ENCODE measurements at regions not wholly inside any gene's neighbourhood (a gene's known extent, or its start where the extent isn't known, plus 50 kb on each side); places are given as distances from the start of the nearest gene placed in this dataset.
"Not testable (repeated sequence)": the region's sequence is repeated elsewhere in the genome, so short reads cannot be mapped to it uniquely, and the experiment has no call there.

GRCh38 chr2:95728878-95729596 lies 137.2 kb downstream of the TRIM43 start:
- DNase-seq = peak; percentile 67

- no peak for DNase-seq
These were observed 137.8 kb downstream of the TRIM43 start for GRCh38 chr2:95729597-95729955.

- no peak for DNase-seq
These were observed 139.0 kb downstream of the TRIM43 start for GRCh38 chr2:95730813-95731212.

- no peak for DNase-seq
These were observed 143.4 kb downstream of the TRIM43 start for GRCh38 chr2:95734976-95735890.

- DNase-seq = no peak
These were observed 146.5 kb downstream of the TRIM43 start for GRCh38 chr2:95738301-95738700.

GRCh38 chr2:95752126-95752525 lies 160.3 kb downstream of the TRIM43 start:
- not testable (repeated sequence) for DNase-seq

- DNase-seq = not testable (repeated sequence)
These were observed 162.0 kb downstream of the TRIM43 start for GRCh38 chr2:95753812-95754211.

- DNase-seq = not testable (repeated sequence)
These were observed 162.4 kb downstream of the TRIM43 start for GRCh38 chr2:95754213-95754612.

GRCh38 chr2:95754819-95755563 lies 163.2 kb downstream of the TRIM43 start:
- not testable (repeated sequence) for DNase-seq

GRCh38 chr2:95755956-95756669 lies 164.3 kb downstream of the TRIM43 start:
- not testable (repeated sequence) for DNase-seq

- no peak for DNase-seq
These were observed 166.2 kb downstream of the TRIM43 start for GRCh38 chr2:95757988-95758387.

GRCh38 chr2:95759481-95760246 lies 167.9 kb downstream of the TRIM43 start:
- no peak for DNase-seq

- DNase-seq = no peak
These were observed 169.2 kb downstream of the TRIM43 start for GRCh38 chr2:95760806-95761525.

GRCh38 chr2:95761556-95761955 lies 169.8 kb downstream of the TRIM43 start:
- DNase-seq = no peak

GRCh38 chr2:95762023-95763021 lies 170.5 kb downstream of the TRIM43 start:
- DNase-seq = not testable (repeated sequence)

- not testable (repeated sequence) for DNase-seq
These were observed 171.3 kb downstream of the TRIM43 start for GRCh38 chr2:95763074-95763473.

GRCh38 chr2:95764966-95765365 lies 173.2 kb downstream of the TRIM43 start:
- not testable (repeated sequence) for DNase-seq

- DNase-seq = not testable (repeated sequence)
These were observed 174.4 kb downstream of the TRIM43 start for GRCh38 chr2:95765925-95766910.

Measured in NCI-H748 treated with DMSO at 0.1 percent for 48 hours (cell line).